ENCODE measurements at regions not wholly inside any gene's neighbourhood (a gene's known extent, or its start where the extent isn't known, plus 50 kb on each side); places are given as distances from the start of the nearest gene placed in this dataset.
A peak's percentile ranks its signal among the peaks of the same experiment; 100 is the strongest.

DNA sequence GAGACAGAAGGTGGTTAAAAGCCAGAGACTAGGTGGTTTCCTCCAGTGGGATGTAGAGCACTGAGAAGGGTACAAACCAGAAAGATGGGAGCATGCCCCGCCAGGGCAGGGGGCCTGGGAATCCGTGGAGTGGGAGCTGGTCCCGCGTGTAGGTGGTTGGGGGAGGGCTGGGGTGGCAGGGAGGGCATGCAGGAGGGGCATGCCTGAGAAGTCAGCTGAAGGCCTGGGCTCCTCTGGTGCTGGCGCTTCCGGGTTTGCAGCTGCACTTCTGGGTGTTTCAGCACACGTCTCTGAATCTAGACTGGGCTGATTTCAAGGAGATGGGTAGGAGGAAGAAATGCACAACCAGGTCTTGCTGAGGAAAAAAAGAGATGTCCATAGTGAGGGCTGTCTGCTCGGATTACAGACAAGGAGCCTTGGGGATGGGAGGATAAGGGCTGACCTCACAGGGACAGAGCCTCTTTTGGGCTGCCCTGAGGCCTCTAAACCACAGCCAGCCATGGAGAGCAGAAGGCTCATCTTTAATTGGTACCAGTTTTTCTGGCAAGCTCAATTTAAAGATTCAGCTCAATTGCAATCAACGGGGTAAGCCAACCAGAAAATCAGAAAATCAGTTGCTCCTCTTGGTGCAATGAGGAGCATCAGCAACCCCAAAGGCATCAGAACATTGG, 151.9 kb downstream of the FAM43A start:
- no peak for DNase-seq

DNA sequence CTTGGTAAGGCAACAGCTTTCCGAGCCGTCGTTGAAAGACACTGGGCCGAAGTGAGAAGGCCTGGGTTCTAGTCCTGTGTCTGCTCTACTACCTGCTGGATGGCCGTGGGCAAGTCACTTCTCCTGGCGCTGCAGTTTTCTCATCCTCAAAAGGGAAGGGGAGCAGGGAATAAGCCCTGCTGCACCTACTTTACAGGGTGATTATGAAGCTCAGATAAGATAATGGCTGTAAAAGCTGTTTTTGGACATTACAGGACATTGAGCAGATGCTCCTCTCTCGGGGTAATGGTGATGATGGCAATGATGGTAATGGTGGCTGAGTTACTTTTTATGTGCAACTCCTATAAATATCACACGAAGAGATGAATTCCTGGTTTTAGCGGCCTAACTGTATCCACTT, 152.6 kb downstream of the FAM43A start:
- no peak for DNase-seq

DNA sequence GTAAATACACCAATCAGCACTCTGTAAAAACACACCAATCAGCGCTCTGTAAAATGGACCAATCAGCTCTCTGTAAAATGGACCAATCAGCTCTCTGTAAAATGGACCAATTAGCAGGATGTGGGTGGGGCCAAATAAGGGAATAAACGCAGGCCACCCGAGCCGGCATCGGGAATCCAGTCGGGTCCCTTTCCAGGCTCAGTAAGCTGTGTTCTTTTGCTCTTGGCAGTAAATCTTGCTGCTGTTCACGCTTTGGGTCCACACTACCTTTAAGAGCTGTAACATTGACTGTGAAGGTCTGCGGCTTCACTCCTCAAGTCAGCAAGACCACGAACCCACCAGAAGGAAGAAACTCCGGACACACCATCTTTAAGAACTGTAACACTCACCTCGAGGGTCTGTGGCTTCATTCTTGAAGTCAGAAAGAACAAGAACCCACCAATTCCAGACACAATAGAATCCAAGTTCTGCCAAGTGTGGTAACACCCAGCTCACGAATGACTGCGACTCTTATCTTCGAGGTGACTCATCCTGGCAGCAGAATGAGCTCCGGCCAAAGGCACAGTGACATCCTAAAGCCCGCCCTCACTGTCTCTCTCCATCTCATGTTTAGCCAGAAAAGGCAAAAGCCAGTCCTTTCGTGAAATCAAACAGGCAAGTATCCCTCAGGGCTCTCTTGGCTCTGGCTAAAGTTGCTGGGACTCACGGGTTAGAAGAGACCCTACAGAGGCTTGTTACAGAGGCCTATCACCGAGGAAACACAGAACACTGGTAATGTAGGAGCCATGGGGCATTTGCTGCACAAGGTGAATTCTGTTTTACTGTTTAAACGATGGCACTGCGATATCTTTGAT, 155.2 kb downstream of the FAM43A start:
- DNase-seq: no peak

DNA sequence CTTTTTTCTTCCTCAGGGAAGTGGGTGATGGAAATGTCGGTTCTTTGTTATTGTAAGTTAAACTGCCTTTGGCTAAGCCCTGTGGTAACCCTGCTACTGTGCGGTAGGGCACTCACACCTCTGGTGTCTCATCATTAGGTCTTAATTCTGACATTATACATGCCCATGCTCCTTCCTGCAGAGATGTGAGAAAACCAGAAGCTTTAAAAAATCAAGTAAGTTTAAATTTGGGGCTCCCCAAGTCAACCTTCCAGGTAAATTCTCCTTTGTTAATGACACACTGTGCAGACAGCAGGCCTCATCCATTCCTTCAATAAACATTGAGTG, 155.8 kb downstream of the FAM43A start:
- no peak for DNase-seq

DNA sequence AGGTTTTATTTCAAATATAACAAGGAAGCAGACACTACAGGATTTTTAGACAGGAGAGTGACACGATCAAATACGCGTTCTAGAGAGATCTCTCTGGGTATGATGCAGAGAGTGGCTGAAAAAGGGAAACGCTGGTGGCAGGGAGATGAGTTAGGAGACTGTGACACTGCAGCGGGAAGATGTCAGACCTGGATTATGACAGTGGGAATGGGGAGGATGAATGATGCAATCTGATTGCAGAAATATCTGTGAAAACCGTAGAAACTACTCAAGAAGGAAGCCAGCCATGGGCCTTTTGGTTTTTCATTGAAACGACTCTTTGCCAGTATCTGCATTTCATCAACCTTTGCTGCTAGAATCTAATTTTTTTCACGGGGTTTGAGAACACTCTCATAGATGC, 157.9 kb downstream of the FAM43A start:
- no peak for DNase-seq

DNA sequence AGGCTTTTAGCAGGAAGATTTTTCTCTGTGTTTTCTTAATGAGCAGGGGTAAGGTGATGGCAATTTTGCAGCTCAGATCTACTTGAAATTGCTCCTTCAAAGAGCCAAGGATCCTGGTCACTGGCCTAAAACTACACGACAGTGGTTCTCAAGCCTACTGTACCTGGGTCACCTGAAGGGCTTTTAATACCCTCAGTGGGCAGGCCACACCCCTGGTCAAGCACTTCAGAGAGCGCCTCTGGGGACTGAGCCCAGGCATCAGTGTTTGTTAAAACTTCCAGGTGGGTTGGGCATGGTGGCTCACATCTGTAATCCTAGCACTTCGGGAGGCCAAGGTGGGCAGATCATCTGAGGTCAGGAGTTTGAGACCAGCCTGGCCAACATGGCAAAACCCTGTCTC, 158.4 kb downstream of the FAM43A start:
- DNase-seq: no peak

DNA sequence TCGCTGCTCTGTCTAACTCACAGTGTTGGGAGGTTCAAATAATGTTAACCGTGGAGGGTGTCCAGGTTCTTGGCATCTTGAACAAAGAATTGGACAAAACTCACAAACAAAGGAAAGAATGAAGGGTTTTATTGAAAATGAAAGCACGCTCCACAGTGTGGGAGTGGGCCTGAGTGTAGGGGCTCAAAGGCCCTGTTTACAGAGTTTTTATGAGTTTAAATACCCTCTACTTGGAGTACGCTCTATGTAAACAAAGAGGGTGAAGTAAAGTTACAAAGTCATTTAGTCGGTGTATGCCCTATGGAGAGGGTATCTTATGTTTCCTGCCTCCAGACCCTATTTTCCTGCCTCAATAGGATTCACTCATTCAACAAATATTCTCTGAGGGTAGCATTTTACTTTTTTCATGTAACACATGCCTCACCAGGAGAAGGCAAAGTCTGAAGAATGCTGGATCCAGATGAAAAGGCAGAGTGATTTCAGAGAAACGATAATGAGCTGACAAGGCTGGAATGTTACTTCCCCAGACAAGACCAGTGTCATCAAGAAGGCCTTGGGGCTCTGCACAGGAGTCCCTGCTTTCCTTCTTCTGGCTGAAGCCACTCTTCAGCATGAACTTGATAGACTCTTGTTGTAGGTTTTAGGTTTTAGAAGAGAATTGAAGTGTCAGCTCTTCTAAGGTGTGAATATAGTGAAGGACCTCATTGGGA, 163.6 kb downstream of the FAM43A start:
- no peak for DNase-seq

DNA sequence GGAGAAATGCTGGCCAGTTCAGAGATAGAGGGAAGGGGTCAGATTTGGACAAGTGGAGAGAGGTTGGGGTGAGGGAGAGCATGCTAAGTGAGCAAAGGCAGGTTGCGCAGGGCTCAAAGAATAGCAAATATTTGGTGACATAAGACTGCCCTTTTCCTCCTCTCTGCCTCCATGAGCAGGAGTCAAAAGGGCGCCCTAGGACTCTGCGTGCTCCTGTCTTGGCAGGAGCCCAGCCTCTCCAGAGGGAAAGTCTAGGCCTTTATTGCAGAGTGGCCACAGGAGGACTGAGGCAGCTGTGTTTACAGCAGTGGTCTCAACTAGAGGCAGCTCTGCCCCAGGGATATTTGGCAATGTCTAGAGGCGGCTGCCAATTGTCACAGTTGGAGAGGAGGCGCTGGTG, 165.6 kb downstream of the FAM43A start:
- DNase-seq: peak; percentile 82

DNA sequence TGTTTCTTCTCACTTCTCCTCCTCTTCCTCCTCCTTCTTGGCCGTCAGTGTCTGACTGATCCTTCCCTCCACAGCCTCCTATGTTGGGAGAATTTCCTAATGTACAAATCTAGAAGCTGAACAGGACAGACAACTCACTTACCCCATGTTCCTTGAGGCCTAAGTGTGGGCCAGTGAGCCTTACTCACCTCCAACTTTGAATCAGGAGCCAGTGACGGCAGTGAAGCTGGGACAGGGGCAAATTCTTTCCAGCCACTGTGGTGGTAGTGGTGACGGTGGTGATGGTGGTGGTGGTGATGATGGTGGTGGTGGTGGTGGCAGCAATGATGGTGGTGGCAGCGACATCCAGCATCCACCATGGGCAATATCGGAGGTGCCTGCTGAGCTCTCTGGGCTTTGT, 166.3 kb downstream of the FAM43A start:
- no peak for DNase-seq

DNA sequence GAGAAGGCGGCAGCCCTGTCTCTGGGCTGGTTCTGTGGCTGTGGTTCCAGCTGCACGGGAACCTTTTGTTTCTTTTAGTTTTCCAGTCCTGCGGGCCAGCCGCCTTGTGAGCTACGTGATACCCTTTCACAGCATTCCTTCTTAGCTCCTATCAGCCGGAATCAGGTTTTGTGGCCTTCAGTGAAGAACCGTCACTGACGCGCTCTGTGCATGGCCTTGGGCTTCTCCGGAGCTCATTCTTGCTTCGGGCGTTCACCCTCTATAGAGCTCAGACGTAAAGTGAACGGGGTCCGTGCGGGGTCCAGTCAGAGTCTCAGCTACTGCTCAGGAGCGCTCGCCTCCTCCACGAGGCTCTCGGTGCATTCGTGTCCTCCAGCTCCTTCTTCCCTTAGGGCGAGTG, 166.7 kb downstream of the FAM43A start:
- no peak for DNase-seq

DNA sequence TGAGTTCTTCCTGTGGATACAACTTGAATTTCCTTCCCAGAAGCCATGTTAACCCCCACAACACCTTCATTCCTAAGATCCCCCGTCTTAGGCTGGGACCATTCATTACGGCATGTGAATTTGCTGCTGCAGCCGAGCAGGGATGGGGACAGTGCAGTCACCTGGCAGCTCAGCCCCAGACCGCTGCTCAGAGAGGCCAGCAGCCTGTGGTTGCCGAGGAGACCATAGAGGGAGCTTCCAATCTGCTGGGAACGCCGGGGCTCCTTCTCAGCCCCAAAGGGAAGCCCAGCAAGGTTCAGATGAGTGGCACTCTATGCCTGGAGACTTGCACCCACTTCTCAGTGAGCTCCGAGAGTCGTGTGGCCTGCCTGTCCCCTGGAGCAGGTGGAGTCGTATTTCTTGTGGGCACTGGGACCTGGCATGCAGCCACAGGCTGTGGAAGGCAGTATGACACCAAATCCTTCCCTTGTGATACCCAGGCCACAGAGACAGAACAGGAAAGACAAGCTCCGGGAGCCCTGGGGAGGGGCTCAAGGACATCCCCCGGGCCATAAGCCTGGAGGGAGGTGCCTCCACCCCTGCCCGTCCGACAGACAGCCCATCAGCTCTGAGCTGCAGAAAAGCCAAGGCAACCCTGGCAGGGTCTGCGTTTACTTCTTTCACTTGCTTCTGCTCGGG, 167.3 kb downstream of the FAM43A start:
- DNase-seq: peak; percentile 57

DNA sequence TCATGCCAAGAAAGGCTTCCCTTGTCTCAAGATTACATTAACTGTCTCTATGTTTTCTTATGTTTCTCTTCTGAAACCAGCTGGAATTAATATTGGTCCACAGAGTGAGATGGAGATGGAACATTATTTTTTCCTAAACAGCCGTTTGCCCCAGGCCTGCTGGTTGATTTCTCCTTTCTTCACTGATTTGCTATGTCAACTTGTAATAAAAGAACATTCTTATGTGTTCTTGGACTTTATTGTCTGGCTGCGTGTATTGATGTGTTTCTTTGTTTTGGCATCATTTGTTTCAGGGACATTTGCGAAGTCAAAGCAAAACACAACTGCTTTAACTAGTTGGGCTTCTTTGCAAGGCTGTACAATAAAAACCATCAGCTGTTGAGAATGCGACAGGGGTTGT, 168.5 kb downstream of the FAM43A start:
- DNase-seq: no peak

DNA sequence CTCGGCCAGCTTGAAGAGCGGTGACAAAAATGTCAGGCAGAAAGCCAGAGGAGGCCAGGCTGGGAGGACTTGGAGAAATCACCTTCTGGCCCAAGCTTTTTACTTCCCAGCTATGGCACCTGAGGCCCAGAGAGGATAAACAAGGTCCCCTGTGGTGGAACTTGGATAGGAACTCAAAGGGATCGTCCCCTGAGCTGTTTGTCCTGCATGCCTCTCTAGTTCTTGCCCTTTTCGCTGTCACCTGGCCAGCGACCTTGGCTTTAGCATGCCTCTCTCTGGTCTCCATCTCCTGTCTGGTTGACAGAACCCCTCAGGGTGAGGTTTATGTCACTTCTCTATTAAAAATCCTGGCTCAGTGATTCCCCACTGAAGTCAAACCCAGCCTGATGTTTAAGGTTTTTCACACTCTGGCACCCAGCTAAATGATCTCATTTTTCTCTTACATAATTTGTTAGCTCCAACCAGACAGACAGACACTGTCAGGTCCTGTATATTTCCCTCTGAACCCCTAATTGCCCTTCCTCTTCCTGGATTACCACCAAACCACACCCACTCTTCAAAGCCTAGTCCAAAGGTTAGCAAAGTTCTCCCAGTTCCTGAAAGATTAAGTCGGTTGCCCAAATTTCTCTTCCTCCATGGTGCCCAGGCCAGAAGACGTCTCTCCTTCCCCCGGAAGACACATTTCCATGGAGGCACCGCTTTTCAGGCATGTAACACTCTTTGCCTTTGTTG, 169.1 kb downstream of the FAM43A start:
- DNase-seq: peak; percentile 22

DNA sequence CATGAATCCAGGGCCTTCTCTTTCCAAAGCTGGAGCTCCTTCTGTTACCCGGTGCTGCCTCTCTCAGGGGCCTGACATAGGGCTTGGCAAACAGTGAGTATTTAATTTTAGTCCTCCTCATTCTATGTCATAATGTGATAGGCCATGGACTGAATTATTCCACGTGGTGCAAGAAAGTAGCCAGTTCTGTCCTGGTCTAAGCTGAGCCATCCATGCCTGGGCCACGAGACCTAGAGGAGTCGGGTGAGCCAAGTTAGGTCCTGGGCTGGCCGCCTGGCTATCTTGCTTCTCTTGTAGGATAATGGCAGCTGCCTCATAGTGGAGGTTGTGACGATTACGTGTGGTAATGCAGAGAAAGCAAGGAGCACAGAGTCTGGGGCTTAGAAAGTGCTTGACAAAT, 170.6 kb downstream of the FAM43A start:
- no peak for DNase-seq

DNA sequence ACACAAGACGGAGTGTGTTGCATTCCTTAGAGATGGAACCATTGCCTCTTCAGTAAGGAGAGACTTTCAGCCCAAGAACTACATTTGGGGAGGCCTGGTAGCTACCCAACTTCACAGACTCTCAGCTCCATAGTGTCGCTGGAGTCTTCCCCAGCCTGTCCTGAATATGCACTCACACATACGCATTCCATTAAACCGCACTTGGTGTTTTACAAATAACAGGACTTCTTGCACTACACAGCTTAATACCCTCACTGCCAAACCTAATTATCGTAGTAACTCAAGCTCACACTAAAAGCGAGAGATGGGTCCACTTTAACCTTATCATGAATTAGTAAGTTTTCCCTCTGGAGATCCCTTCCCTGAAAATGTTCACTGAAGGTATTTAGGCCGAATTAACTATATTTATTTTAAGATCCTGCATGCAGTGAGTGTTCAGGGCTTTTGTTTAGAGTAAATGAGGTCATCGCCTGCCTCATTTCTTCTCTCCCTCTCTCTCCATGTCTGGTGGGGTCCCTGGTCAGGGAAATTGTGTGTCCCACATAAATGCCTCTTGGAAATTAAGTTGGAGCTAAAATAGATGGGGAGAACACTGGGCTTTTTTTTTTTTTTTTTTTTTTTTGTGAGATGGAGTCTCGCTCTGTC, 171.9 kb downstream of the FAM43A start:
- no peak for DNase-seq

DNA sequence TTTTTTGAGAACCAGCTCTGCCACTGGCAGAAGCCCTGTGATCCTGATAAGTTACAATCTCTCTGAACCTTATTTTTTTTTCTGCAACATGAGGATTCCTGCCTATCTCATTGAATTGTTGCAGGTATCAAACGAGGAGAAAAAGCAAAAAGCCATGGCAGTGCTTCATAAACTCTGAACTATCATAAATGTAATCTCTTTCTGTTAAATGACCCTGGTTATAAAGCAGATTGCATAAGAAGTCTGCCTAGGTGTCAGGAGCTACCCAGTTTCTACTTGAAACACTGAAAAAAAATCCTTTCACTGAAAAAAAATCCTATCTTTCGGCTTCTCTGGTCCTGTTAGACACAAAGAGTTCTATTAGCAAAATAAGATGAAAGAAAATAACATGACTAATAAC, 172.7 kb downstream of the FAM43A start:
- DNase-seq: no peak

DNA sequence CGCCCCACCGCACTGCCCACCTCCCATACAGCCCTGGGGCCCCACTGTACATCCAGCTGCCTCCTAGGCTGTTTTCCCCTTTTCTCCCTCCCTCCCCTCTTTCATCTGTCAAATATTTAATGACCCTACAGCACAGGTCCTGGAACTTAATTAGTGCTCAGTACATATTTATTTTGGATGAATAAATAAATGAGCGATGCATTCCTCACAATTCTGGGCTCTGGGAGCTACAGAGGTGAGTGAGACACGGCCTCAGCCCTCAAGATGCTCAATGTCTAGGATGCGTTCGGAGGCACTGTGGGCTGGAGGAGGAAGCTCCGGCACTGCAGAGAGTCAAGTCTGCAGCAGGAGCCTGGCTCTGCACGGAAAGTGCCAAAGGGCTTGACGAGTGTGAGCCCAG, 175.0 kb downstream of the FAM43A start:
- DNase-seq: peak; percentile 90

DNA sequence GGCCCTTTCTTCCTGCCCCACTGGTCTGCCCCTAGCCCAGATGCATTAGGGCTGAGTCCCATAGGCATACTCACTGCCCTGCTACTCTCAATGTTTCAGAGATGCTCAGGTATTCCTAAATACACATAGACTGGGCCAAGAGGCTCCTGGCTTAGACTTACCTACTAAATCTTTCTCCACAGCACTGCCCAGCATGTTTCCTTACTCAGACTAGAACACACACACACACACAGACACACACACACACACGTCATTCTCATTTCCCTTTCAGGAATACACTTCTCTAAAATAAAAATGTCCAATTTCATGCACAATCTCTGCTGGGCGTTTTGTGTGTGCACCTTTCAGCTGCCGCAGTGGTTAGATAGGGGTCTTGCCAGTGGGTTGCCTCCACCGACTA, 175.7 kb downstream of the FAM43A start:
- DNase-seq: no peak

DNA sequence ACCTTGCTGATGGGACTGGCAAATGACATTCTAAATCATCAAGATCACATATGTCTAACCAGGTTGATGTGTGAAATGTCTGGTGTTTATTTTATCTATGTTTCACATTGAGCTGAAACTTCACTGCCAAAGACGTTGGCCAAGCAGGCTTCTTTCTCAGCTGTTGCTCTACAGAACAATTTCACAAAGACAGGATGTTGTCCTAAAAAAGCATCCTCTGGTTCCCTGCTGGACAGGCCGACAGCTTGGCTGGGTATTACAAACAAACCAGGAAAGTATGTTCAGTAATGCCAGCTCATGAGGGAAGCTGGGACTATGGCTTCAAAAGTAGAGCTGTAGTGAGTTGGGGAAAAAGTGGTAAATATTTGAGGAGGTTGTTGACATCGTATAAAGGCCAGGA, 179.4 kb downstream of the FAM43A start:
- DNase-seq: no peak

DNA sequence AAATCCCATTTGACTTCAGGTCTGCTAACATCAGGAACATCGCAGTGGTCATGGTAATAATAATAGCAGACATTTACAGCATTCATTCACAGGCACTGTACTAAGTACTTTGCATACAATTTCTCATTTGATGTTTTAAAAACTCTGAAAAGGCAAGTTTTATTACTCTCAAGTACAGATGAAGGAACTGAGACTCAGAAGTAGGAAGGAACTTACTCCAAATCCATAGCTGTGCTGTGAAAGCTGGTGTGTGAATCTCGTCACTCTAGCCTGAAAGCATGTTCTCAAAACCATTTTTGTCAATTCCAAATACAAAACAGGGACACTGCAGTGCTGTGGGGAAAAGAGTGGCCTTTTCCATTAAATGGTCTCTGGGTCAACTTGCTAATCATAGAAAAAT, 179.9 kb downstream of the FAM43A start:
- DNase-seq: no peak

DNA sequence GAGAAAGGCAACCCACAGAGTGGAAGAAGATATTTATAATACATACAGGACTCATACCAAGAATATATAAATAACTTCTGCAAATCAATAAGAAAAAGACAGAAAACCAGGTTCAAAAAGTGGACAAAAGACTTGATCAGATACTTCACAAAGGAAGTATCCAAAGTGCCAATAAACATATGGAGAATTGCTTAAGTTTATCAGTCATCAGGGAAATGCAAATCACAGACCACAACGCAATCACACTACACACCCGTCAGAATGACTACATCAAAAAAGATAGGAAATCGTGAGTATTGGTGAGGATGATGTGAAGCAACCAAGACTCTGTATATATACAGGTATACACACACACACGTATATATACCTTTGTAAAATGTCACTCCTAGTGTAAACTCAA, 180.6 kb downstream of the FAM43A start:
- no peak for DNase-seq

DNA sequence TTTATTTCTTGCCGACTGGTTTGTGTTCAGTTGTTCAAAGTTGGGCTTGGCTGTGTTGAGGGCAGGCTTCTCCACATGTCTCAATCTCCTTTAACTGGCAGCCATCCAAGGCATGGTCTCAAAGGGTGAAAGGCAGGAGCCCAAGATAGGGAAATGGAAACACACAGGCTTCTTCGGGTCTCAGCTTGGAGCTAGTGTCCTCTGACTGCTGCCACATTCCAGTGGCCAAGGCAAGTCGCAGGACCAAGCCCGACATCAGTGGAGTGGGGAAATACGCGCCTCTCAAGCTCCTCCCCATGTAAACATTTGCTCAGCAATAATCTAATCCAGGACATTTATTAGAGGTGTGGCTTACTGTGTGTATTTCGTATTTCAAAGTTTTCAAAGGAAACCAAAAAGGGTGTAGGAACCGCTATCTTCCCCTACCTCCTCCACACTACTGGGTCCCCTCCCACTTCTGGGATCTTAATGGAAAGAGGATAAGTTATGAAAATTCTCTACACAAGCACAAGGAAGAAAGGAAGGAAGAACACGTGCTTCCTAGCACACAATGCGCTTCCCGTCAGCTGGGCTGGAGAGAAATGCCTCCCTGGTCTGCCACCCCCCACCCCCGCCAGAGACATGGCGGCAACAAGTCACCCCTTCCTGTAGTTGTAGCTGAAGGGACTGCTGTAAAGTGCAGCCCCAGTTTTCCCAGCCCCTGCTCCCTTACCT, 181.7 kb downstream of the FAM43A start:
- DNase-seq: peak; percentile 76

All from NCI-H69 (cell line).